Endothelial cell of umbilical vein (primary cell): ENCODE measurements at regions not wholly inside any gene's neighbourhood (a gene's known extent, or its start where the extent isn't known, plus 50 kb on each side); places are given as distances from the start of the nearest gene placed in this dataset.

ENCODE experiments used
- BruUV-seq: library from RNA; stranded (reverse); fragments of 400-500 nt; replicated peaks from 2 replicates; lab custom pipeline; 2021; lab: Mats Ljungman, UMichigan
- CTCF ChIA-PET: fragments of 300-600, 350-600 bp; sonication (Branson Sonifier 250); formaldehyde crosslinking; loops from one replicate; lab custom pipeline; 2021; ENCODE audit warnings: antibody characterized with exemption, inconsistent platforms; lab: Charles Lee
- POLR2A ChIA-PET: fragments of 300-600, 350-600 bp; sonication (Branson Sonifier 250); formaldehyde crosslinking; loops from one replicate; lab custom pipeline; 2021; ENCODE audit warnings: antibody characterized with exemption, inconsistent platforms; lab: Charles Lee
- DNase-seq: peaks from one replicate; pipeline ENCODE4 v3.0.0-alpha.2; 2011; ENCODE audit warnings: low read depth, low spot score
- FAIRE-seq: peaks from 2 replicates; lab custom pipeline; 2011; peaks lifted over from hg19 to GRCh38; lab: Jason Lieb, UNC
- H2AFZ ChIP-seq: 2 replicates; pipeline ENCODE4 v1.6.0; 2012; ENCODE audit warnings: low read depth, low read length, control low read depth, inconsistent platforms
- H3K27ac ChIP-seq: 2 replicates; pipeline ENCODE4 v1.5.1; 2011; ENCODE audit warnings: low read depth, mild to moderate bottlenecking, control low read depth, low read length, moderate library complexity; ENCODE audit not compliant: insufficient read depth
- H3K27me3 ChIP-seq, 2 experiments: 2 replicates each; pipeline versions ENCODE4 v1.6.0 to v1.6.1; 2011; ENCODE audit warnings: low read length in 2 of 2, mixed read lengths in 1 of 2; ENCODE audit not compliant: control insufficient read depth in 2 of 2, insufficient read depth in 2 of 2
- H3K36me3 ChIP-seq, 2 experiments: 2 replicates in 1 of 2; 3 replicates in 1 of 2; pipeline ENCODE4 v1.5.1; 2011; ENCODE audit warnings: low read length in 2 of 2, mild to moderate bottlenecking in 1 of 2, moderate library complexity in 1 of 2; ENCODE audit not compliant: control insufficient read depth in 2 of 2, insufficient read depth in 2 of 2; ENCODE audit errors: extremely low read depth in 1 of 2
- H3K4me1 ChIP-seq: 3 replicates; pipeline ENCODE4 v1.5.1; 2011; ENCODE audit warnings: mild to moderate bottlenecking, low read length; ENCODE audit not compliant: control insufficient read depth, insufficient read depth; ENCODE audit errors: extremely low read depth
- H3K4me2 ChIP-seq: 2 replicates; pipeline ENCODE4 v1.6.1; 2011; ENCODE audit warnings: low read length, control low read depth, mixed read lengths; ENCODE audit not compliant: insufficient read depth
- H3K4me3 ChIP-seq, 3 experiments: fragments of 200-600 bp in 1 of 3; sonication (generic), shearing (Covaris generic) in 1 of 3; replicated peaks in 1 of 3; 2 replicates each; pipeline ENCODE4 v1.5.1; 2011 to 2016; ENCODE audit warnings: control low read depth in 3 of 3, low read length in 3 of 3, mild to moderate bottlenecking in 2 of 3, inconsistent platforms in 1 of 3, low read depth in 1 of 3, moderate library complexity in 1 of 3; ENCODE audit not compliant: insufficient read depth in 1 of 3
- H3K79me2 ChIP-seq: 2 replicates; pipeline ENCODE4 v1.6.0; 2012; ENCODE audit warnings: low read length, inconsistent platforms; ENCODE audit not compliant: control insufficient read depth, insufficient read depth
- H3K9ac ChIP-seq: replicated peaks from 2 replicates; pipeline ENCODE3; 2011; ENCODE audit warnings: low read length, control low read depth; ENCODE audit not compliant: insufficient read depth; ENCODE audit errors: extremely low read depth
- H3K9me1 ChIP-seq: replicated peaks from 3 replicates; pipeline ENCODE4 v1.6.0; 2011; ENCODE audit warnings: mild to moderate bottlenecking, low read length; ENCODE audit not compliant: control insufficient read depth, insufficient read depth; ENCODE audit errors: extremely low read depth
- H3K9me3 ChIP-seq: replicated peaks from 2 replicates; pipeline ENCODE4 v1.5.1; 2012; ENCODE audit warnings: low read length, inconsistent platforms; ENCODE audit not compliant: control insufficient read depth, insufficient read depth
- H4K20me1 ChIP-seq: replicated peaks from 2 replicates; pipeline ENCODE3; 2011; ENCODE audit warnings: mild to moderate bottlenecking, low read length; ENCODE audit not compliant: control insufficient read depth, insufficient read depth; ENCODE audit errors: extremely low read depth
- CTCF ChIP-seq, 2 donors: IDR thresholded peaks; 1 replicate in 1 of 2; 2 replicates in 1 of 2; pipeline ENCODE4 v1.5.1; 2011; ENCODE audit warnings: low read length in 2 of 2, mild to moderate bottlenecking in 2 of 2, moderate library complexity in 2 of 2, control low read depth in 1 of 2, inconsistent platforms in 1 of 2, low read depth in 1 of 2; ENCODE audit not compliant: insufficient read depth in 1 of 2; ENCODE audit errors: extremely low read depth in 1 of 2
- EZH2 ChIP-seq: IDR thresholded peaks from 2 replicates; pipeline ENCODE4 v1.6.1; 2012; ENCODE audit warnings: borderline replicate concordance, low read depth, mild to moderate bottlenecking, moderate library complexity, low read length, inconsistent platforms; ENCODE audit not compliant: severe bottlenecking
- FOS ChIP-seq: IDR thresholded peaks from 2 replicates; pipeline ENCODE4 v1.6.1; 2011; ENCODE audit warnings: mild to moderate bottlenecking, low read length, moderate library complexity, borderline replicate concordance; ENCODE audit not compliant: insufficient read depth
- GATA2 ChIP-seq: IDR thresholded peaks from 2 replicates; pipeline ENCODE4 v1.7.0; 2011; ENCODE audit warnings: low read depth, mild to moderate bottlenecking, moderate library complexity, mixed read lengths, low read length; ENCODE audit not compliant: insufficient read length, insufficient read depth
- JUN ChIP-seq: IDR thresholded peaks from 2 replicates; pipeline ENCODE4 v1.6.1; 2011; ENCODE audit warnings: borderline replicate concordance, low read depth; ENCODE audit not compliant: insufficient read length, insufficient read depth
- MAX ChIP-seq: IDR thresholded peaks from 2 replicates; pipeline ENCODE4 v1.6.1; 2011; ENCODE audit not compliant: insufficient read depth, insufficient read length
- MYC ChIP-seq: IDR thresholded peaks from one replicate; pipeline ENCODE4 v1.6.1; 2011; ENCODE audit warnings: mild to moderate bottlenecking, low read depth, low read length
- POLR2A ChIP-seq: IDR thresholded peaks from 2 replicates; pipeline ENCODE4 v1.6.1; 2012; ENCODE audit warnings: low read depth, mild to moderate bottlenecking, control low read depth, low read length
- POLR2AphosphoS5 ChIP-seq: IDR thresholded peaks from 2 replicates; pipeline ENCODE4 v1.6.1; 2012; ENCODE audit warnings: low read depth, mild to moderate bottlenecking, control low read depth, low read length, moderate library complexity; ENCODE audit not compliant: insufficient read depth
- dilution Hi-C: fragments of 300-500 bp; cut with MboI; formaldehyde crosslinking; loops from one replicate; pipeline ENCODE4 v1.15.0; 2019; ENCODE audit warnings: low sequenced_read_pairs; ENCODE audit not compliant: extremely low pct_ligation_motif_present
- intact Hi-C: fragments of 100-400 bp; cut with micrococcal nuclease; formaldehyde crosslinking; loops from one replicate; pipeline ENCODE4 v1.10.0; 2022

GRCh38 chr1:229208481-229208880 is 62.4 kb upstream of the RAB4A start:
- H3K9ac ChIP-seq, result no peak overlapping the region
- no peaks in the 10 kb centered on the region for H4K20me1 ChIP-seq
- H3K27ac ChIP-seq, result no peak overlapping the region
- CTCF ChIA-PET, result no interaction called here
- H3K36me3 ChIP-seq, result no peaks in the 10 kb centered on the region
- H3K4me2 ChIP-seq, result no peak overlapping the region
- no peaks in the 10 kb centered on the region for H3K27me3 ChIP-seq
- dilution Hi-C loops, result no loop called here
- DNase-seq (no peak), FAIRE-seq (no peak)
- POLR2A ChIA-PET, result no interaction called here
- H2AFZ ChIP-seq, result no peak overlapping the region
- no peaks in the 10 kb centered on the region for H3K79me2 ChIP-seq
- no peak overlapping the region for H3K4me3 ChIP-seq
- intact Hi-C loops, result no loop called here
- H3K9me1 ChIP-seq, result no peaks in the 10 kb centered on the region
- no peak for TF ChIP-seq EZH2
- BruUV-seq, result no TSS peak
- no peaks in the 10 kb centered on the region for H3K4me1 ChIP-seq
- H3K9me3 ChIP-seq, result no peaks in the 10 kb centered on the region

GRCh38 chr1:229209386-229209785 is 61.5 kb upstream of the RAB4A start:
- H3K9me3 ChIP-seq, result no peaks in the 10 kb centered on the region
- H3K4me2 ChIP-seq, result no peak overlapping the region
- no peak for DNase-seq
- H3K27me3 ChIP-seq, result no peaks in the 10 kb centered on the region
- no peaks in the 10 kb centered on the region for H3K4me1 ChIP-seq
- dilution Hi-C loops (no loop called here), intact Hi-C loops (no loop called here)
- H3K79me2 ChIP-seq, result no peaks in the 10 kb centered on the region
- no peak overlapping the region for H3K4me3 ChIP-seq
- ChIA-PET POLR2A (no interaction called here), CTCF (interaction anchor here (0.6 kb wide), 1 partner anchor 1323 kb away, joined by 3 read pairs; no protein-coding TSS in a partner anchor)
- no peak overlapping the region for H2AFZ ChIP-seq
- FAIRE-seq, result no peak
- H4K20me1 ChIP-seq, result no peaks in the 10 kb centered on the region
- no peak overlapping the region for H3K27ac ChIP-seq
- TF ChIP-seq MAX (no peak), POLR2A (no peak), POLR2AphosphoS5 (no peak), FOS (no peak), MYC (no peak), JUN (no peak), EZH2 (no peak), CTCF (IDR thresholded peaks at IDR 0.05; ENCODE audit: extremely low read depth in 1 of 2, insufficient read depth in 1 of 2, low read depth in 1 of 2, low read length in 2 of 2) (no peak), GATA2 (no peak)
- no peaks in the 10 kb centered on the region for H3K9me1 ChIP-seq
- no peak overlapping the region for H3K9ac ChIP-seq
- BruUV-seq, result no TSS peak
- no peaks in the 10 kb centered on the region for H3K36me3 ChIP-seq
